ENCODE measurements at regions not wholly inside any gene's neighbourhood (a gene's known extent, or its start where the extent isn't known, plus 50 kb on each side); places are given as distances from the start of the nearest gene placed in this dataset.

GRCh38 chr5:108531367-108532128, 149.7 kb upstream of the FBXL17 start:
- TF ChIP-seq POLR2A (IDR thresholded peaks at IDR 0.05): no peak
- Histone ChIP-seq H3K36me3 (no peaks in the 10 kb centered on the region), H3K27me3 (no peaks in the 10 kb centered on the region), H3K27ac (no peak overlapping the region), H3K9me3 (no peaks in the 10 kb centered on the region), H3K4me3 (no peak overlapping the region), H3K4me1 (no peaks in the 10 kb centered on the region)
- intact Hi-C loops (cut with DNase I): no loop called here
- DNase-seq (ENCODE audit: extremely low spot score in 2 of 2): no peak

GRCh38 chr5:108530706-108531105, 148.8 kb upstream of the FBXL17 start:
- Histone ChIP-seq H3K36me3 (no peaks in the 10 kb centered on the region), H3K4me3 (no peak overlapping the region), H3K9me3 (no peaks in the 10 kb centered on the region), H3K27ac (no peak overlapping the region), H3K27me3 (no peaks in the 10 kb centered on the region), H3K4me1 (no peaks in the 10 kb centered on the region)
- no peak for DNase-seq (ENCODE audit: extremely low spot score in 2 of 2)
- intact Hi-C loops (cut with DNase I): no loop called here
- no peak for TF ChIP-seq POLR2AphosphoS5 (IDR thresholded peaks at IDR 0.05; ENCODE audit: insufficient read depth in 1 of 2, low read depth in 1 of 2)
- no peak for TF ChIP-seq POLR2A (IDR thresholded peaks at IDR 0.05)
- TF ChIP-seq, protein P1, sequence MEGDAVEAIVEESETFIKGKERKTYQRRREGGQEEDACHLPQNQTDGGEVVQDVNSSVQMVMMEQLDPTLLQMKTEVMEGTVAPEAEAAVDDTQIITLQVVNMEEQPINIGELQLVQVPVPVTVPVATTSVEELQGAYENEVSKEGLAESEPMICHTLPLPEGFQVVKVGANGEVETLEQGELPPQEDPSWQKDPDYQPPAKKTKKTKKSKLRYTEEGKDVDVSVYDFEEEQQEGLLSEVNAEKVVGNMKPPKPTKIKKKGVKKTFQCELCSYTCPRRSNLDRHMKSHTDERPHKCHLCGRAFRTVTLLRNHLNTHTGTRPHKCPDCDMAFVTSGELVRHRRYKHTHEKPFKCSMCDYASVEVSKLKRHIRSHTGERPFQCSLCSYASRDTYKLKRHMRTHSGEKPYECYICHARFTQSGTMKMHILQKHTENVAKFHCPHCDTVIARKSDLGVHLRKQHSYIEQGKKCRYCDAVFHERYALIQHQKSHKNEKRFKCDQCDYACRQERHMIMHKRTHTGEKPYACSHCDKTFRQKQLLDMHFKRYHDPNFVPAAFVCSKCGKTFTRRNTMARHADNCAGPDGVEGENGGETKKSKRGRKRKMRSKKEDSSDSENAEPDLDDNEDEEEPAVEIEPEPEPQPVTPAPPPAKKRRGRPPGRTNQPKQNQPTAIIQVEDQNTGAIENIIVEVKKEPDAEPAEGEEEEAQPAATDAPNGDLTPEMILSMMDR (IDR thresholded peaks at IDR 0.05): no peak

GRCh38 chr5:108529381-108529780, 147.5 kb upstream of the FBXL17 start:
- Histone ChIP-seq H3K36me3 (no peaks in the 10 kb centered on the region), H3K27me3 (no peaks in the 10 kb centered on the region), H3K9me3 (no peaks in the 10 kb centered on the region), H3K4me3 (no peak overlapping the region), H3K27ac (no peak overlapping the region), H3K4me1 (no peaks in the 10 kb centered on the region)
- DNase-seq (ENCODE audit: extremely low spot score in 2 of 2): no peak
- intact Hi-C loops (cut with DNase I): no loop called here
- TF ChIP-seq, protein P1 (IDR thresholded peaks at IDR 0.05): no peak
- TF ChIP-seq POLR2AphosphoS5 (IDR thresholded peaks at IDR 0.05; ENCODE audit: insufficient read depth in 1 of 2, low read depth in 1 of 2) (no peak), POLR2A (IDR thresholded peaks at IDR 0.05) (no peak)

GRCh38 chr5:108528655-108529054, 146.8 kb upstream of the FBXL17 start:
- Histone ChIP-seq H3K27ac (no peak overlapping the region), H3K36me3 (no peaks in the 10 kb centered on the region), H3K4me1 (no peaks in the 10 kb centered on the region), H3K27me3 (no peaks in the 10 kb centered on the region), H3K9me3 (no peaks in the 10 kb centered on the region), H3K4me3 (no peak overlapping the region)
- intact Hi-C loops (cut with DNase I): no loop called here
- DNase-seq (ENCODE audit: extremely low spot score in 2 of 2): no peak
- TF ChIP-seq POLR2A (IDR thresholded peaks at IDR 0.05) (no peak), POLR2AphosphoS5 (IDR thresholded peaks at IDR 0.05; ENCODE audit: insufficient read depth in 1 of 2, low read depth in 1 of 2) (no peak)
- TF ChIP-seq, protein P1 (IDR thresholded peaks at IDR 0.05): no peak

- intact Hi-C loops (cut with DNase I): no loop called here
- Histone ChIP-seq H3K27ac (no peak overlapping the region), H3K9me3 (no peaks in the 10 kb centered on the region), H3K4me3 (no peak overlapping the region), H3K36me3 (no peaks in the 10 kb centered on the region), H3K4me1 (no peaks in the 10 kb centered on the region), H3K27me3 (no peaks in the 10 kb centered on the region)
- DNase-seq (ENCODE audit: extremely low spot score in 2 of 2): no peak
- TF ChIP-seq, protein P1 (IDR thresholded peaks at IDR 0.05): no peak
- TF ChIP-seq POLR2A (IDR thresholded peaks at IDR 0.05) (no peak), POLR2AphosphoS5 (IDR thresholded peaks at IDR 0.05; ENCODE audit: insufficient read depth in 1 of 2, low read depth in 1 of 2) (no peak)
Observed at GRCh38 chr5:108524564-108524963, 142.7 kb upstream of the FBXL17 start.

All from vagina (tissue), 2 donors.